CMK (cell line): ENCODE measurements at regions not wholly inside any gene's neighbourhood (a gene's known extent, or its start where the extent isn't known, plus 50 kb on each side); places are given as distances from the start of the nearest gene placed in this dataset.

Experiments used
- DNase-seq: peaks from one replicate; pipeline ENCODE4 v3.0.0-alpha.2; 2010; ENCODE audit warnings: low read depth

DNA sequence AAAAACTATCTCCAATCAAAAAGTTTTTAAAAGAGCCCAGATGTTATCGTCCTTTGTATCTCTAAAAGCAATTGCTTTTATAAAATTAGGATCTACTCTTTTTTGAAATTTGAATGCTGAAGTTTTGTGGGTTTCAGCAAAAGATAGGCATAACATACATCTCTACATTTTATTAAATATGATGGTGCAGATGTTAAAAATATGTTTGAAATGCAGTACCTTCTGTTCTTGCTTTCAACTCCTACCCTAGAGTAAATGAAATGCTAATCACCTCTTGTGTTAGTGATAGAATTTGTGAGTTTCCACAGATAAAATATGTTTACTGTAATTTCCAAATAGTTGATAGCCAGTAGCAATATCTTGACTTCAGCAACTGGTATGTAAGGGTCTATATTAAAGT, 95.7 kb upstream of the VPREB1 start:
- no peak for DNase-seq

DNA sequence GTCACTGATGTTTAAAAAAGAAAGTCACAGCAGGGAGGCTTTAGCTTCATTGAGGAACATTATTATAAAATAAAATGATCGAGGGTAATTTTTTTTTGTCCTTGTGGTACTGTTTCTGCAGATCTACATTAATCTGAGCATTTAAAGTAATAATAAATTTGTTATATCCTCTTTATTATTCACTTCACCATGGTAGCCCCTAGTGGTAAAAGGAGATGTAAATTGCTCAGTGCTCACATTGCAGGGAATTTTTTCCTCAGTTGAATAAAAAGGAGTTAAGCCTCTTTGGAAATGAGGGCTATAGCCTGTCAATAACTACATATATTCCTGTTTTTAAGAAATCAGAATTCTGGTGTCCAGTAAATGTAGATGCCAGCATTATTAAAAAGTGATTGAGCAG, 99.7 kb upstream of the VPREB1 start:
- no peak for DNase-seq

DNA sequence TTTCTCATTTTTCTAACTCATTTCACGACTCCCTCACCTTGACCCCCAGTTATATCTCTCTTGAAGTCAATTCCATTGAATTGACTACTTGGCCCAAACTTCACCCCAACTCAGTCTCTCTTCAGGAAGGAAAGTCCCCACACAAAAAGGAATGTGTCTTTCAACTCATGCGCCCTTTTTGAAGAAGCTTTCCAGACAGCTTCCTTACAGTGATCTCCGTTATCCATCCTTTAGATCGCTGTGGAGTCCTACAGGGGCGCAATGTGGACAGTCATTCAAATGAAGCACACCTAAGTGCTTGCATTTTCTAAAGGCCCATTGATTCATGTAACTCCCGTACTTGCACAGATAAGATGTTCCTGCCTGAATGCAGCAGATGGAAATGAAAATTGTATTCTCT, 101.1 kb upstream of the VPREB1 start:
- DNase-seq: no peak

DNA sequence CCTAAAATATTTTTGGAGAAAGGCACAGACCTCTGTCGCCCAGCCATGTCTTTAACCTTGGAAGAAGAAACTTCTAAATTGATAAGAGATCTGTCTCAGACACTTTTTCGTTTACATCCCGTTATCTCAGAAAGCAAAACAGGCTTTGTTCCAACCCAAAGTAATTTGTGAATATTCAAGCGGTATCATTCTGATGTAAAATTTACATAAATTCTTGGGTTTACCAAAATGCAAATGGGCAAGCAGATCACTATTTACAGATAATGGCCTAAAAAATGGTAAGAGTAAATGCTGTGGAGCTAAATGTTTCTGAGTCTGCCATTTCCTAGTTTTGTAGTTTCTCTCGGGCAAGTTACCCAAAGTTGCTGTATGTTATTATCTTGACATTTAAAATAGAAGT, 101.9 kb upstream of the VPREB1 start:
- DNase-seq: no peak

DNA sequence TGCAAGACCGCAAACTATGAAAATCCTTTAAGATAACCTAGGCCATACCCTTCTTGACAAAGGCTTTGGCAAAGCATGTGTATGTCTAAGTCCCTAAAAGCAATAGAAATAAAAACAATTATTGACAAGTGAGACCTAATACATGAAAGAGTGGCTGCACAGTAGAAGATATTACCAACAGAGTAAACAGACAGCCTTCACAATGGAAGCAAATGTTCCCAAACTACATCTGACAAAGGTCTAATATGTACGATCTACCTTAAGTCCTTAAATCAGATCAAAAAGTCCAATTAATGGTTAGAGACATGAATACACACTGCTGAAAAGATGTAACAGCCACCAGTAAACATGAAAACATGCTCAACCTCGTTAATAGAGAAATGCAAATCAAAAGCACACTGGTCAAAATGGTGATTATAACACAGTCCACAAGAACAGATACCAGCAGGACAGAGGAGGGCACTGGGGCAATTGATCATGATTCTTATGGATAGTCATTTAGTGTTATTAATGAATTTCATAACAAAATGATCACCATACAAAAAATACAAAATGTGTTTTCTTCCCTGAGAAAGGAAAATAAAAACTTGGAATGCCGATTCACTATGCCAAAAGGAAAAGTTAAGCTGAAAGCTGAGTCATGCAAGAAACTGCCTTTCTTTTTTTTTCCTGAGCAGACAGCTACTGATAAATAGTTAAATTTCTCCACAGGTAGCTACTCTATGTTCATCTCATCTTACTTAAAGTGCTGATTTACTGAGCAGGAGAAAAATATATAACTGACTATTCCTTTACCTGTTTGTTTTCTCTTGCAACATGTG, 102.6 kb upstream of the VPREB1 start:
- no peak for DNase-seq

DNA sequence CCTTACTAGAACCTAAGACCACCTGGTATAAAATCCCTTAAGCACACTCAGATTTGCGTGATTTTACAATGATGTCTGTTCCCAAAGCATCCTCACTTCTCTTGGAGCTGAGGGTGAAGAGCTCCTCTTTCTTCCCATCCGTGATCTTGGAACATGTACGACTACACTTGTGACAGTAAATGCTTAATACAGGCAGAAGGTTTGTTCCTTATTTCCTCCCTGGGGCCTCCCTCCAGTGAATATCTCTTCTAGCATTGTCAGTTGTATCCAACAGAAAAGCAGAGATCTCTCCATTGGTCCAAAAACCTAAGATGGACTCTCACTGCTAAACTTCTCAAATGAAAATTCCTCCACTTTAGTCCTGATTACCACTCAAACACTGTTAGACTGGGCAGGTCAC, 103.6 kb upstream of the VPREB1 start:
- DNase-seq: no peak

DNA sequence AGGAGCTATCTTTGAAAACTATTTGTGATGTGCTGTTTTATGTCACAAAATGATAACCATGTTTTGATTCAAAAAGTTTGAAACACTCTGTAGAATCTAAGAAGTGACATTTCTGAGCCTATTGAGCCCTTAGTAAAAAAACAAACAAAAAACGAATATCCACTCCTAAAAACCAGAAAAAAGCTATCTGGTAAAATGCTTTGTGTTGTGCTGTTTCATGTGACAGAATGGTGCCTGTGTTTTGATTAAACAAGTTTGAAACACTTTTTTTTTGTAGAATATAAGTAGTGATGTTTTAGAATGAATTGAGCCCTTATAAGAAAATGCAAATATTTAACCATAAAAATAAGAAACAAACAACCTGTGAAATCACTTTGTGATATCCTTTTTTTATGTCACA, 105.2 kb upstream of the VPREB1 start:
- DNase-seq: no peak

DNA sequence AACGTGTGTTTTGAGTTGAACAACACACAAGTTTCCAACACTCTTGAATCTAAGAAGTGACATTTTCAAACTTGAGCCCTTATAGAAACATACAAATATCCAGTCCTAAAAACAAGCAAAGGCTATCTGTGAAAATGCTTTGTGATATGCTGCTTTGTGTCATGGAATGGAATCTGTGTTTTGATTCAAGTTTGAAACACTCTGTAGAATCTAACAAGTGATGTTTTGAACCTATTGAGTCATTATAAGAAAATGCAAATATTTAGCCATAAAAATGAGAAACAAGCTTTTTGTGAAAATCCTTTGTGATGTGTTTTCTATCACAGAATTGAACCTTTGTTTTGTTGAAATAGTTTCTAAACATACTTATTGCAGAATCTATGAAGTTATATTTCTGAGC, 105.7 kb upstream of the VPREB1 start:
- no peak for DNase-seq

DNA sequence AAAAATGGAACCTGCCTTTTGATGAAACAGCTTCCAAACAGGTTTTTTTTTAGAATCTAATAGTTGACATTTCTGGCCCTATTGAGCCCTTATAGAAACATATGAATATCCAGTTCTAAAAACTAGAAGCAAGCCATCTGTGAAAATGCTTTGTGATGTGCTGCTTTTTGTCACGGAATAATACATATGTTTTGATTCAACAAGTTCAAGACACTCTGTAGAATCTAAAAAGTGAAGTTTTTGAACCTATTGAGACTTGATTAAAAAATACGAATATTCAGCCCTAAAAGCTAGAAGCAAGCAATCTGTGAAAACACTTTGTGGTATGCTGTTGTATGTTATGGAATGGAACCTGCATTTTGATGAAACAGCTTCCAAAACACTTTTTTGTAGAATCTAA, 106.7 kb upstream of the VPREB1 start:
- no peak for DNase-seq

DNA sequence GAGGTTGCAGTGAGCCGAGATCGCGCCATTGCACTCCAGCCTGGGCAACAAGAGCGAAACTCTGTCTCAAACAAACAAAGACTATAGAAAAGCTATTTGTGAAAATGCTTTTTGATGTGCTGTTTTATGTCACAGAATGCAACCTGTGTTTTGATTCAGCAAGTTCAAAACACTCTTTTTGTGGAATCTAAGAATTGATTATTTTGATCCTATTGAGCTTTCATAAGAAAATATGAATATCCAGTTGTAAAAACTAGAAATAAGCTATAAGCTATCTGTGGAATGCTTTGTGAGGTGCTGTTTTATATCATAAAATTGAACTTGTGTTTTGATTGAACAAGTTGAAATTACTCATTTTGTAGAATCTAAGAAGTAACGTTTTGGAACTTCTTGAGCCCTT, 110.7 kb upstream of the VPREB1 start:
- DNase-seq: no peak

DNA sequence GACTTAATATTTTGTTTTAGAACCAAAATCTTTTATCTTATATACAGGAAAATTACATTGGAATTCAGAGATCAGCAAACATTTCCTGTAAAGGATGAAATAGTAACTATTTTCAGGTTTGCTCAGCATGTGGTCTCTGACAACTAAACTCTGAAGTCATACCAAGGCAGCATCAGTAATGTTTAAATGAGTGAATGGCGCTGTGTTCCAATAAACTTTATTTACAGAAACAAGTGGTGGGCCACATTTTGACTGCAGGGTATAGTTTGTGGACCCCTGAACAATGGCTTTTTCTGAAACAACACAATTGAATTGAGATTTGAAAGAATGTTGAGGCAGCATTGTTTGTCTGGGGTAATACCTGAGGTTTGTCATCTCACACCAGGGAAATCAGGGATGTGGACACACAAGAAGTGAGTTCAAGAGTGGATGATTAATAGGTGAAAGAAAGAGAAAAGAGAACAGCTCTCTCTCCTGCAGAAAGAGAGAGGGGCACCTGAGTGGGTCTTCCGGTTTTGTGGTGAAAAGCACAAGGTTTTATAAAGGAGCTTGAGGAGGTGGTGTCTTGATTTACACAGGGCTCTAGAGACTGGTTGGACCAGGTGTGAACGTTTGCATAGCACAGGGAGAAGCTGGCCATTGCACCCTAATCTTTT, 113.5 kb upstream of the VPREB1 start:
- no peak for DNase-seq

DNA sequence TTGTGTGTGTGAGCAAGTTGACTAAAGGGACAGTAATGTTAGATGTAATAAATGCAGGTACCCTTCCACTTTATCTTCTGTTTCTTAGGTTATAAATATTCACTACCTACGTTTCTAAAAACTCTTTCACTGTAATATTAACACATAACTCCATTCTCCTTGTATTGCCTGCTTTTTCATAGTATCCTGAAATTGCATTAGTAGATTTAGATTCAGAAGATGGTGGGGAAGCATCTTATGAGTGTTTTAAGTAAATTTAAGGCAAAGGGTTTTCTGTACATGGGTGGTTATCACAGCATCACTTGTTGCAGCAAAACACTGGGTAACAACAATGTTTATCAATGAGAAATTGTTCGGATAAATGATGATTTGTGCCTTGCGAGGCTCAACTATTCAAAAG, 115.2 kb upstream of the VPREB1 start:
- DNase-seq: no peak

DNA sequence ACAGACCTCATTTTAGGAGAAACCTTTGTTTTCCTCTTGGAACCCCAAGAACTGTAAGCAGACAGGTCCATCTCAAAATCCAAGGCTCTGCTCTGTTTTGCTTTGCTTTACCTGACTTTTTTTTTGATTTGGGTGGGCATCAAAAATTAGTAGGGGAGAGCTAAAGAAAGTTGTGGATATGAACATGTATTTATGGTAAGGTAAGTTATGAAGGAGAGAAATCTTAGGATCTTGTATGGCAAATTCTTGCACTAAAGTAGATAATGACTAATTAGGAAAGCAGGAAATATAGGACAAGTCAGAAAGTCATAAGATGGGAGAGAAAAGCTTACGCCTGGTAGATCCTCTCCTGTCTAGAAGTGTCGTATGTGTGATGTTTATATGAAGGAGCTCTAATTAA, 116.1 kb upstream of the VPREB1 start:
- no peak for DNase-seq

DNA sequence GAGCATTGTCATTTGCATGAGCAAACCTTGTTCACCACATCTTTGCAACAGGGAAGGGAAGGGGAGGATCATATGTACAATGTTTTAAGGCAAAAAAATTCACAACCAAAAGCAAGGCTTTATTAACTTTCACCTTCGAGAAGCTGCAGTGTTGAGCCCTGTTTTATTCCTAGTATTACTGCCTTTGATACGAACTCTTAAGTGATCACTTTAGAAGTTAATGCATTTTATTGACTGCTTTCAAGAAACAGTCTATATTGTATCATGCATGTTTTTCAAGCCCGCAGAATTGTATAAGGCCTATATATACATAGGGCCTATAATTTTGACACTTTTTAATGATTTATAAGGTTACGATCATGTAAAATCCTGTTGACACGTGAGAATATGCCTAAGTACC, 117.5 kb upstream of the VPREB1 start:
- no peak for DNase-seq

DNA sequence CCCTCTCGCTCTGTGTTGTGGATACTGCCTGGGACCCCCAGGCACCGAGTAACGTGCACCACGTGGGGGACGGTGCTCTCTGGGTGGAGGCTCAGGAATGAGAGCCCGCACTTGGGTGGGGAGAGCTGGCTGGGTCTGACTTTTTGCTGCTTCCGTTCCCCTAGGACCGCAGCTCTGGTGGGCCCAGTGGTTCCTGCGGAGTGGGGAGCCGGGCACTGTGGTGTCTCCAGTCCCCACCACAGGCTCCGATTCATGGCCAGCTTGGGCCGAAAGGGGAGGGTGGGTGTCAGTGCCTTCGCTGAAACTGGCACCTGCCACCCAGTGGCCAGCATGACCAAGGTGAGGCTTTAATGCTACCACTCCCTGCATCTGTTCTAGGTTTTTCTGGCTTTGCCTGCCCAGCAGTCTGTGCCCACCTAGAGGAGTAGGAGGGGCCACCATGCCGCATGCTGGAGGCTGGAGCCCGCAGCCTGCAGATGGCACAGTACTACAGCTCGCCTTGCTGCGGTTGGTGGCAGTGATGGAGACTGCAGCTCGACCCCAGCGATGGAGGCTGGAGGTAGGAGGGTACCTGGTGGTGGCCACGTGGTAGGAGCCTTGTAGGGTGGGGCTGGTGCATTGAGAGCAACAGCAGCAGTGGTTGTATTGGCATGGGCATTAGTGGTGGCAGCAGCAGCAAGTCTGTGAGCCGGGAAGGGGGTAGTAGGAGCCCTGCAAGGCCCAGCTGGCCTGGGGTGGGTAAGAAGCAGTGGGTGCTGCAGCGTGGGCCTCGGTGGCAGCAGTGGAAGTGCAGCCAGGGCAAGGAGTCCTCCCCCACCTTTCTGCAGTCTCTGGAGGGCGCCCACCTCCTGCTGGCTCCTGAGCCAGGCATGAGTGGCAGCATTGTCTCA, 118.8 kb upstream of the VPREB1 start:
- DNase-seq: no peak

DNA sequence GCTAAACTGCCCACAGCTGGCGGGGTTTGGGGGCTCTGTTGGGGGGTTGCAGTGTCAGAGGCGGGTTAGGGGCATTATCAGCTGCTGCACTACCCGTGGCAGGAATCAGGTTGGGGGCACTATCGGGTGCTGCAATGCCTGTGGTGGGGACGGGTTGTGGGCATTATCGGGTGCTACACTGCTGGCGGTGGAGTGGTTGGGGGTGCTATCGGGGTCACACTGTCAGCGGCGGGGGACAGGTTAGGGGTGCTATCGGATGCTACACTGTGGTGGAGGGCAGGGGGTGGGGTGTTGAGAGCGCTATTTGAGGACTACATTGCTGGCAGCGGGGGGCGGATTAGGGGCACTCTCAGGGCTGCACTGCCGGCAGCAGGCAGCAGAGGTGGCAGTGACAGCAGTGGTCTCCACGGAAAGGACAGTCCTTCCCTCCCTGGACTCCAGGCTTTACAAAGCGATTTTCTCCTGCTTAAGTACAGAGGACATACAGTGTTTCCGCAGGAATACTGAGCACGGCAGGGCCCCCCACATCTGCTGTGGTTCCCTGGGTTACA, 119.5 kb upstream of the VPREB1 start:
- DNase-seq: no peak

DNA sequence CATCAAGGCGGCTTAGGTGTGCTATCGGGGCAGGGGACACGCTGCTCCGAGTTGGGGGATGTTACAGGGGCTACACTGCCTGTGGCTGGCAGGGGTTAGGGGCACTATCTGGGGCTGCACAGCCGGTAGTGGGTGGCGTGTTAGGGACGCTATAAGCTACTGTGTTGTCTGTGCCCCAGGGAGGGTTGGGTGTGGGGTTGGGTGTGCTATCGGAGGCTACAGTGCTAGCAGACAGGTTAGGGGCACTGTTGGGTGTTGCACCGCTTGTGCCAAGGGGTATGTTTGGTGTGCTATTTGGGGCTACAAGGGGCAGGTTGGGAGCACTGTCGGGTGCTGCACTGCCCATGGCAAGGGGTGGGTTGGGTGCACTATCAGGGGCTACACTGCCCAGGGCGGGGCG, 120.2 kb upstream of the VPREB1 start:
- DNase-seq: no peak

DNA sequence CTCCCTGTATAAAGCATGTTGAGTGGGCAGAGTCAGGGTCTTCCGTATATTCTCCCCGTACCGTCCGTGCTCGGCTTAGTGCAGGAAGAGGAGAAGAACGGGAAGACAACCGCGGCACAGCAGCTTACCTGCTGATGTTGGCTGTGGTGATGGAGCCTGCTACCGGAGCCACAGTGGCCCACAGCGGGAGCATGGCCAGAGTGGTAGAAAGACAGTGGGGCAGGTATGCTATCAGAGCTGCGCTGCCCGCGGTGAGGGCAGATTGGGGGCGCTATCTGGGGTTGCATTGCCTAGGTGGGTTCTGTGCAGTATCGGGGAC, 120.7 kb upstream of the VPREB1 start:
- no peak for DNase-seq

DNA sequence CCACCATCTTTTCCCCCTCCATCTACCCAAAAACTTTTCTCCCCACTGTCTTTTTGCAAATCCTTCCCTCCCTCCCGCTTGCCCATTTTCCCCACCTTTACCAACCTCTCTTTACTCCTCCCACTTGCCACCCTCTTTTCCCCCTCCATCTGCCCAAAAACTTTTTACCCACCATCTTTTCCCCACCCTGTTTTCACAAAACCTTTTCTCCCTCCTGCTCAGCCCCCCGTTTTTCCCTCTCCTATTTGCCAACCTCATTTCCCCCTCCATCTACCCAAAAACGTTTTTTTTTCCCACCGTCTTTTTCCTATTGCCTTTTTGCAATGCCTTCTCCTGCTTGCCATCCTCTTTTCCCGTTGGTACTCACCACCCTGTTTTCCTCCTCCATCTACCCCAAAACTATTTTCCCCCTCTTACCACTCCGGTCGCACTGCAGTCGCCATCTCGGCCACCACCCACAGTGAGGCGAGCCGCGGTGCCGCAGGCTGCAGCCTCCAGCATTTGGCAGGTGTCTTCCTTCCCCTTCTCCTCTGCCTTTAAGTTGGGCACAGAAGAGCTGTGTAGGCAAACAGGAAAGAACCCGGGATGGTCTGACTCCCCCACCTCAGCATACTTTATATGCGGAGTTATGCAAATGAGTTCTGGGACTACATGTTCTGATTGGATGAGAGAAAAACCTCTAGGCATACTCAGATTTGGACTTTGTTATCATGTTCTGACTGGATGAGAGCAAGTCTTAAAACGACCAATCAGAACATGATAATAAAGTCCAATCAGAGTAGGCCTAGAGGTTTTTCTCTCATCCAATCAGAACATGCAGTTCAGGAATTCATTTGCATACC, 121.2 kb upstream of the VPREB1 start:
- DNase-seq: no peak

DNA sequence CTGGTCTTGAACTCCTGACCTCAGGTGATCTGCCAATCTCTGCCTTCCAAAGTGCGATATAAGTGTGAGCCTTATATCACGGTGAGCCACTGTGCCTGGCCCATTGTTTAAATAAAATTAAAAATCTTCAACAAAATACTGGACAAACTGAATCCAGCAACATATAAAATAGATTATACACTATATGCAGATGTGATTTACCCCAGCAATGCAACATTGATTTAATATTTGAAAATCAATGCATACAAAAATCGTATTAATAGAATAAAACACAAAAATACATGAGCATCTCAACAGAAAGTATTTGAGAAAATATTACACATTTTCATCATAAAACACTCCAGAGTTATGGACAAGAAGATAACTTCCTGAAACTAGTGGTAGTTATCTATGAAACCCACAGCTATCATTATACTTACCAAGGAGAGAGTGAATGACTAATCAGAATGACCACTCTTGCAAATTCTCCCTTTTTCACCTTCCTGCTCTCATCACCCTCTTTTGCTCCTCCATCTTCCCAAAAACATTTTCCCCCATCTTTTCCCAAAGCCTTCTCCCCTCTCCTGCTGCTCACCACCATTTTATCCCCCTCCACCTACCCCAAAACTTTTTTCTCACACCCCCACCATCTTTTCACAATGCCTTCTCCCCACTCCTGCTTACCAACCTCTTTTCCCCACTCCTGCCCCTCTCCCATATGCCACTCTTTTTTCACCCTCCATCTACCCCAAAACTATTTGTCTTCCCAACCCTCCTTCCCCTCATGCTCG, 122.1 kb upstream of the VPREB1 start:
- DNase-seq: no peak

DNA sequence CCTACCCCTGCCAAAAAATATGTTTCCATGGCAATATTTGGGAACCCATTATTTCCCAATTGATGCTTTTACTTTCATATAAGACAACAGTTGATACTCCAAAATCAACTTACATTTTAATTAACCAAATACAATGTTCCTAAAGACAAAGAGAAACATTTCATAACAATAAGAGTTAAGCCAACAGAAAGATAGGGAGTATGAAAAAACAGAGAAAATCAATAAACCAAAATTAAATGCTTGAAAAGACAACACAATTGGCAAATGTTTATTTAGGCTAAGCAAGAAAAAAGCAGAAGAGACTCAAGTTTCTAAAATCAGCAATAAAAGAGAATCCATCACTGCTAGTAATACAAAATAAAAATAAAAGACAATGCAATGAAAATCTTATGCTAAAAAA, 123.1 kb upstream of the VPREB1 start:
- DNase-seq: no peak
